ENCODE measurements at regions not wholly inside any gene's neighbourhood (a gene's known extent, or its start where the extent isn't known, plus 50 kb on each side); places are given as distances from the start of the nearest gene placed in this dataset.

DNA sequence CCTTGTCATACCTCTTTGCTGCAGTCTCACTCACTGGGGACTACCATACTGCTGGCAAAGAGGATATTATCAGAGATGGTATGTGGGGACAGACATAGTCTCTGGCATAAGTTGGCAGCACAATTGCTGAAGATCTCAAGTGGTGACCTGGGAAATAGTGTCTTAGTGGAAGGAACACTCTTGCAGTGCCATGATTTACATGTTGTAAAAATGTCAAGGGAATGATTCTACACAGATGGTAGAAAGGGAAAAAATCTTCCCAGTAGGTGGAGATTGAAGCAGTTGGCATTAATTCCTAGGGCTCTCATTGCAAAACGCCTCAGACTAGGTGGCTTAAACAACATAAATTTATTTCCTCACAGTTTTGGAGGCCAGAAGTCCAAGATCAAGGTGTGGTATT lies 662.2 kb downstream of the DHX35 start:
- Histone ChIP-seq H3K9me3 (no peaks in the 10 kb centered on the region), H3K4me3 (no peak overlapping the region), H3K36me3 (ENCODE audit: low read depth) (no peaks in the 10 kb centered on the region), H3K4me1 (ENCODE audit: low read depth) (no peaks in the 10 kb centered on the region)
- TF ChIP-seq, protein P1, sequence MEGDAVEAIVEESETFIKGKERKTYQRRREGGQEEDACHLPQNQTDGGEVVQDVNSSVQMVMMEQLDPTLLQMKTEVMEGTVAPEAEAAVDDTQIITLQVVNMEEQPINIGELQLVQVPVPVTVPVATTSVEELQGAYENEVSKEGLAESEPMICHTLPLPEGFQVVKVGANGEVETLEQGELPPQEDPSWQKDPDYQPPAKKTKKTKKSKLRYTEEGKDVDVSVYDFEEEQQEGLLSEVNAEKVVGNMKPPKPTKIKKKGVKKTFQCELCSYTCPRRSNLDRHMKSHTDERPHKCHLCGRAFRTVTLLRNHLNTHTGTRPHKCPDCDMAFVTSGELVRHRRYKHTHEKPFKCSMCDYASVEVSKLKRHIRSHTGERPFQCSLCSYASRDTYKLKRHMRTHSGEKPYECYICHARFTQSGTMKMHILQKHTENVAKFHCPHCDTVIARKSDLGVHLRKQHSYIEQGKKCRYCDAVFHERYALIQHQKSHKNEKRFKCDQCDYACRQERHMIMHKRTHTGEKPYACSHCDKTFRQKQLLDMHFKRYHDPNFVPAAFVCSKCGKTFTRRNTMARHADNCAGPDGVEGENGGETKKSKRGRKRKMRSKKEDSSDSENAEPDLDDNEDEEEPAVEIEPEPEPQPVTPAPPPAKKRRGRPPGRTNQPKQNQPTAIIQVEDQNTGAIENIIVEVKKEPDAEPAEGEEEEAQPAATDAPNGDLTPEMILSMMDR (IDR thresholded peaks at IDR 0.05): no peak
- DNase-seq (no peak), ATAC-seq (no peak)
- intact Hi-C loops (cut with DNase I, micrococcal nuclease): no loop called here

DNA sequence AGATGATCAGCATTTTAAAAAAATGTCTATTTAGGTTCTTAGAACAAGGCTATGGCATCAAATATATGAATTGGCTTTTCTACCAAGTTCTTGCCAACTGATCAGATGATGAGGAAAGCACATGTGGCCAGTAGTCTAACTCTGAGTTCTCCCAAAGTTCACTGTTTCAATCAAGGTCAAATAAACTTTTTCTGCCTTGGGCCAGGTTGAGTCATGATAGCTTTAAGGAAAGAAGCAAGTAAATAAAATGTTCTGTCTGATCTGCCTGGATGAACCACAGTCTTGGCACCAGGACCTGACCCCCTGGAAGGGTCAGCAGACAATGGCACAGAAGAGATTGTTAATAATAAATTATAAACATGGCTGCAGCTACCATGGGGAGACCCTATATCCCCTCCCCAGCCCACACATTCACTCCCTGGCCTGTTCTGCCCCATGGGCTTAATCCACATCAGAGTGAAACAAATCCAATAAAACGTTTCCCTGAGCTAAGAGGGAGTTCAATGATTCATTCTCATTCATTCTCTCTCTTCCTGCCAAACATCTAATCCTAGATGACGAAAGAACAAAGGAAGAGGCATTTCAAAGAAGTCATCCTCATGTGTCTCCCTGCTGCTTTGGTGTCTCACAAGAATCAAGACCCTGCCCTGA lies 661.6 kb downstream of the DHX35 start:
- Histone ChIP-seq H3K36me3 (ENCODE audit: low read depth) (no peaks in the 10 kb centered on the region), H3K4me1 (ENCODE audit: low read depth) (no peaks in the 10 kb centered on the region), H3K4me3 (no peak overlapping the region), H3K9me3 (no peaks in the 10 kb centered on the region)
- intact Hi-C loops (cut with DNase I, micrococcal nuclease): no loop called here
- TF ChIP-seq, protein P1 (IDR thresholded peaks at IDR 0.05): no peak
- ATAC-seq: no peak
- DNase-seq: no peak

- DNase-seq (no peak), ATAC-seq (no peak)
- intact Hi-C loops (cut with DNase I, micrococcal nuclease): no loop called here
- Histone ChIP-seq H3K4me1 (ENCODE audit: low read depth) (no peaks in the 10 kb centered on the region), H3K9me3 (no peaks in the 10 kb centered on the region), H3K4me3 (no peak overlapping the region), H3K36me3 (ENCODE audit: low read depth) (no peaks in the 10 kb centered on the region)
- TF ChIP-seq, protein P1 (IDR thresholded peaks at IDR 0.05): no peak
These were observed 657.2 kb downstream of the DHX35 start for GRCh38 chr20:39619271-39619785.

- Histone ChIP-seq H3K9me3 (no peaks in the 10 kb centered on the region), H3K4me3 (no peak overlapping the region), H3K4me1 (ENCODE audit: low read depth) (no peaks in the 10 kb centered on the region), H3K36me3 (ENCODE audit: low read depth) (no peaks in the 10 kb centered on the region)
- intact Hi-C loops (cut with DNase I, micrococcal nuclease): no loop called here
- no peak for ATAC-seq
- no peak for DNase-seq
- TF ChIP-seq, protein P1 (IDR thresholded peaks at IDR 0.05): no peak
These were observed 649.8 kb downstream of the DHX35 start for GRCh38 chr20:39611901-39612300.

DNA sequence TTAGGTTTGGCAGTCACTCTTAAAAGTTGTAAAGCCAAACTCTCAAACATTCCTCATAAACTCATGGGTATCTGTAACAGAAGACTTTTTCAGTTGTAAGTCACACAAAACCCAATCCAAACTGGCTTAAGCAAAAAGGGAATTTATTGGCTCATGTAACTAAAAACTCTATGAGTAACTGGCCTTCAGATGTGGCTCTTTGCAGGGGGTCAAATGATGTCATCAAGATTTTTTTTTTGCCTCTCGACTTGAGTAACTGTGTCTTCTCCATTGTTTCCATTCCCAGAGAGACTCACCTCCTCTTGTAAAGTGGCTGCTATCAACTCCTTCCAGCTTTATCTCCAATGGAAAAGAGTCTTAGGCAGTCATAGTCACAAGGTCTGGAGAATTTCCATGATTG lies 645.0 kb downstream of the DHX35 start:
- Histone ChIP-seq H3K9me3 (no peaks in the 10 kb centered on the region), H3K36me3 (ENCODE audit: low read depth) (no peaks in the 10 kb centered on the region), H3K4me1 (ENCODE audit: low read depth) (no peaks in the 10 kb centered on the region), H3K4me3 (no peak overlapping the region)
- TF ChIP-seq, protein P1 (IDR thresholded peaks at IDR 0.05): no peak
- ATAC-seq (no peak), DNase-seq (no peak)
- intact Hi-C loops (cut with DNase I, micrococcal nuclease): no loop called here
